NB4 (cell line): ENCODE measurements at regions not wholly inside any gene's neighbourhood (a gene's known extent, or its start where the extent isn't known, plus 50 kb on each side); places are given as distances from the start of the nearest gene placed in this dataset.

Source experiments
- DNase-seq: peaks from one replicate; pipeline ENCODE4 v3.0.0; 2010; ENCODE audit warnings: low read depth
- H3K4me3 ChIP-seq: one replicate; pipeline ENCODE4 v1.5.1; 2011; ENCODE audit warnings: mild to moderate bottlenecking, low read depth, low read length, moderate library complexity
- CTCF ChIP-seq: IDR thresholded peaks from one replicate; pipeline ENCODE4 v1.5.1; 2012; ENCODE audit warnings: low read depth, low read length
- MAX ChIP-seq: IDR thresholded peaks from 2 replicates; pipeline ENCODE4 v1.6.1; 2011; ENCODE audit warnings: low read depth, low read length
- MYC ChIP-seq: IDR thresholded peaks from 2 replicates; pipeline ENCODE4 v1.6.1; 2011; ENCODE audit warnings: low read depth, low read length
- POLR2A ChIP-seq: IDR thresholded peaks from 2 replicates; pipeline ENCODE4 v1.6.1; 2011; ENCODE audit warnings: mild to moderate bottlenecking; ENCODE audit not compliant: insufficient read length; ENCODE audit errors: extremely low read depth

- TF ChIP-seq POLR2A (no peak), MYC (no peak), CTCF (no peak), MAX (no peak)
- DNase-seq: no peak
- H3K4me3 ChIP-seq: no peak overlapping the region
Measured at GRCh38 chr6:144741659-144742058, 456.5 kb downstream of the UTRN start.

GRCh38 chr6:144742779-144743178 lies 457.6 kb downstream of the UTRN start:
- TF ChIP-seq CTCF: no peak
- TF ChIP-seq MAX: no peak
- DNase-seq: no peak
- H3K4me3 ChIP-seq: no peak overlapping the region

GRCh38 chr6:144744720-144745119 lies 459.6 kb downstream of the UTRN start:
- DNase-seq: no peak
- no peak for TF ChIP-seq MAX
- TF ChIP-seq CTCF: no peak
- TF ChIP-seq POLR2A: no peak
- no peak for TF ChIP-seq MYC
- H3K4me3 ChIP-seq: no peak overlapping the region

- TF ChIP-seq MYC (no peak), CTCF (no peak), POLR2A (no peak), MAX (no peak)
- DNase-seq: no peak
- H3K4me3 ChIP-seq: no peak overlapping the region
Measured at GRCh38 chr6:144745439-144745838, 460.3 kb downstream of the UTRN start.

GRCh38 chr6:144746902-144747469 lies 461.9 kb downstream of the UTRN start:
- no peak overlapping the region for H3K4me3 ChIP-seq
- no peak for DNase-seq
- TF ChIP-seq MYC: no peak
- no peak for TF ChIP-seq POLR2A
- TF ChIP-seq MAX: no peak
- TF ChIP-seq CTCF: no peak

GRCh38 chr6:144749263-144749662 lies 464.1 kb downstream of the UTRN start:
- no peak for TF ChIP-seq POLR2A
- DNase-seq: no peak
- H3K4me3 ChIP-seq: no peak overlapping the region
